ENCODE measurements at regions not wholly inside any gene's neighbourhood (a gene's known extent, or its start where the extent isn't known, plus 50 kb on each side); places are given as distances from the start of the nearest gene placed in this dataset.

DNA sequence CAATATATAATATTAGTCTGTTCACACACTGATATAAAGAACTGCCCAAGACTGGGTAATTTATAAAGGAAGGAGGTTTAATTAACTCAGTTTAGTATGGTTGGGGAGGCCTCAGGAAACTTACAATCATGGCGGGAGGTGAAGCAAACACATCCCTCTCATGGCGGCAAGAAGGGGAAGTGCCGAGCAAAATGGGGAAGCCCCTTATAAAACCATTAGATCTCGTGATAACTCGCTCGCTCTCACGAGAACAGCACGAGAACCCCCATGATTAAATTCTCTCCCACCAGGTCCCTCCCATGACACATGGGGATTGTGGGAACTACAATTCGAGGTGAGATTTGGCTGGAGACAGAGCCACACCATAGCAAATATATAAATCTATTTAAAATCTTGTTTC, 269.8 kb downstream of the ATP23 start:
- no peak overlapping the region for H3K4me3 ChIP-seq (ENCODE audit: control insufficient read depth, low read depth, low read length)
- no peak for TF ChIP-seq CTCF (conservative IDR thresholded peaks at IDR 0.05; ENCODE audit: control insufficient read depth, insufficient read depth, low read depth, low read length)
- no peak for DNase-seq (ENCODE audit: low read depth)

GRCh38 chr12:58217130-58217529, 275.8 kb downstream of the ATP23 start:
- no peak for DNase-seq (ENCODE audit: low read depth)
- TF ChIP-seq CTCF (conservative IDR thresholded peaks at IDR 0.05; ENCODE audit: control insufficient read depth, insufficient read depth, low read depth, low read length) = no peak
- no peak overlapping the region for H3K4me3 ChIP-seq (ENCODE audit: control insufficient read depth, low read depth, low read length)

GRCh38 chr12:58224536-58225105, 283.3 kb downstream of the ATP23 start:
- DNase-seq (ENCODE audit: low read depth) = no peak
- TF ChIP-seq CTCF (conservative IDR thresholded peaks at IDR 0.05; ENCODE audit: control insufficient read depth, insufficient read depth, low read depth, low read length) = no peak
- H3K4me3 ChIP-seq (ENCODE audit: control insufficient read depth, low read depth, low read length) = no peak overlapping the region

DNA sequence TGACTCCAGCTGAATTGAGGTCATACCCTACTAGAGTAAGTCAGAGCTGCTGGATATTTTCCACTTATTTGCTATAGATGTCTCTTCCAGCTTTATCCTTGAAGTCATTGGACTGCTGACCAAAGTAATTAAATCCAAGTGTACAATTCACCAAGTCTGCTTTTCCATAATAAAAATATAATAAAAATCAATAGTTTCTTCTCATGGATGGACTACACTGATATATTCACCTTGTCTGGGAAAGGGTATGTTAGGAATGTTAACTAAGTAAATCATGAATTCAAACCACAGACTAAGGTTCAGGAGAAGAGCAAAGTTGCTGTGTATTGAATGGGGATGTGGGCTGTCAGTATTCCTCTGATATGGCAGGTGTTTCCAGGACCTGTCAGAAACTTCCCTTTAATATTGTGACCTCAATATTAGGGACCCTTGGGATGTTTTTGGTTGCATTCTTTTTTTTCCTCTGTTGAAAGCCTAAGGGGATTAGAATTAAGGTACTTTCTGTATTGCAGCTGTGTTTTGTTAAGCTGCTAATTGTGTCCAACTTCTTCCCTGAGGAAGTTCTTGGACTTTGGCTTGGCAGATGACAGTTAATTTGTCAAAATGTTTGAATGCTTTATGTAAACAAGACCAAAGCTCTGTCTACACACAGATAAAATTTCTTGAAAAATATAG, 284.0 kb downstream of the ATP23 start:
- no peak overlapping the region for H3K4me3 ChIP-seq (ENCODE audit: control insufficient read depth, low read depth, low read length)
- no peak for DNase-seq (ENCODE audit: low read depth)
- no peak for TF ChIP-seq CTCF (conservative IDR thresholded peaks at IDR 0.05; ENCODE audit: control insufficient read depth, insufficient read depth, low read depth, low read length)

- TF ChIP-seq CTCF (conservative IDR thresholded peaks at IDR 0.05; ENCODE audit: control insufficient read depth, insufficient read depth, low read depth, low read length) = no peak
- DNase-seq (ENCODE audit: low read depth) = no peak
- no peak overlapping the region for H3K4me3 ChIP-seq (ENCODE audit: control insufficient read depth, low read depth, low read length)
Observed at GRCh38 chr12:58233886-58234285, 292.5 kb downstream of the ATP23 start.

DNA sequence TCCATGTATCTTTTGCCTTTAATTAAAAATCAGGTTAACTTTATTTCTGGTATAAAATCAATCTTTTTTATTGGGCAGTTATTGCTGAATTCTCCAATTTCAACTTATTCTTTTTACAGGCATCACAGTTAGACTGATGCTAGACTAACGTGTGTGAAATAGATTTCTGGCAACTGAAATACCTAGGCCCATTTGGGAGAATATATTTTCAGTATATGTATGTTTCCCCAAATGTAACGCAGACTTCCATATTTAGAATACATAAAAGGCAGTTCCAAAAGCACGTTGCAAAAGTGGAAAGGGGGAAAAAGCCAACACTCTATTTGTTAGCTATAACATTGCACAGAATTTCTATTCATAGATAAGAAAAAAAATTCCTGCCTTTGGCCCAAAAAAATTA, 297.0 kb downstream of the ATP23 start:
- H3K4me3 ChIP-seq (ENCODE audit: control insufficient read depth, low read depth, low read length) = no peak overlapping the region
- no peak for TF ChIP-seq CTCF (conservative IDR thresholded peaks at IDR 0.05; ENCODE audit: control insufficient read depth, insufficient read depth, low read depth, low read length)
- no peak for DNase-seq (ENCODE audit: low read depth)

All from fibroblast of mammary gland (primary cell).